GM23338 (cell line): ENCODE measurements at regions not wholly inside any gene's neighbourhood (a gene's known extent, or its start where the extent isn't known, plus 50 kb on each side); places are given as distances from the start of the nearest gene placed in this dataset.

Source experiments
- ATAC-seq: fragments of 200-7000 bp; cut with Tn5 transposase; 3 replicates; pipeline ENCODE4 v1.9.1; 2020
- DNase-seq: peaks from one replicate; pipeline ENCODE4 v3.0.0-alpha.2; 2015; ENCODE audit warnings: low spot score
- H2AFZ ChIP-seq: fragments of 200-600 bp; sonication (generic); 2 replicates; pipeline ENCODE4 v1.8.0; 2016; ENCODE audit warnings: antibody characterized with exemption, mild to moderate bottlenecking, moderate library complexity
- H3F3A ChIP-seq: fragments of 200-600 bp; sonication (generic); replicated peaks from 2 replicates; pipeline ENCODE4 v1.8.0; 2017; ENCODE audit warnings: antibody characterized with exemption, mixed run types, low read depth
- H3K27ac ChIP-seq: fragments of 200-600 bp; sonication (generic); 2 replicates; pipeline ENCODE4 v1.6.1; 2016; ENCODE audit warnings: low read depth
- H3K27me3 ChIP-seq: fragments of 200-600 bp; sonication (generic); 2 replicates; pipeline ENCODE4 v1.8.0; 2016; ENCODE audit warnings: mild to moderate bottlenecking, mixed run types, moderate library complexity; ENCODE audit not compliant: insufficient read depth
- H3K36me3 ChIP-seq: fragments of 200-600 bp; sonication (generic); 2 replicates; pipeline ENCODE4 v1.8.0; 2016; ENCODE audit warnings: mild to moderate bottlenecking; ENCODE audit not compliant: insufficient read depth
- H3K4me1 ChIP-seq: fragments of 200-600 bp; sonication (generic); 2 replicates; pipeline ENCODE4 v1.8.0; 2016; ENCODE audit warnings: mild to moderate bottlenecking, moderate library complexity; ENCODE audit not compliant: insufficient read depth
- H3K4me2 ChIP-seq: fragments of 200-600 bp; sonication (generic); 2 replicates; pipeline ENCODE4 v1.7.1; 2017; ENCODE audit warnings: mixed run types
- H3K4me3 ChIP-seq: fragments of 200-600 bp; sonication (generic); 2 replicates; pipeline ENCODE4 v1.6.1; 2016; ENCODE audit warnings: mixed run types
- H3K79me2 ChIP-seq: fragments of 200-600 bp; sonication (generic); replicated peaks from 2 replicates; pipeline ENCODE4 v1.8.0; 2017; ENCODE audit warnings: mild to moderate bottlenecking; ENCODE audit not compliant: insufficient read depth
- H3K9me2 ChIP-seq: fragments of 200-600 bp; sonication (generic); 2 replicates; pipeline ENCODE4 v1.8.0; 2017; ENCODE audit not compliant: insufficient read depth
- H4K20me1 ChIP-seq: fragments of 200-600 bp; sonication (generic); replicated peaks from 2 replicates; pipeline ENCODE4 v1.8.0; 2017; ENCODE audit warnings: mild to moderate bottlenecking; ENCODE audit not compliant: insufficient read depth
- H3K27ac Mint-ChIP-seq: 2 replicates; pipeline ENCODE4 v1.8.0; 2020; ENCODE audit warnings: inconsistent platforms, mild to moderate bottlenecking, moderate library complexity, mixed read lengths
- H3K27me3 Mint-ChIP-seq: 3 replicates; pipeline ENCODE4 v1.8.0; 2022; ENCODE audit warnings: low read depth, mild to moderate bottlenecking, moderate library complexity, mixed read lengths, inconsistent platforms; ENCODE audit not compliant: insufficient read depth, poor library complexity
- H3K36me3 Mint-ChIP-seq: 3 replicates; pipeline ENCODE4 v1.8.0; 2021; ENCODE audit warnings: low read depth, mild to moderate bottlenecking, inconsistent platforms, moderate library complexity, mixed read lengths
- H3K4me1 Mint-ChIP-seq: 3 replicates; pipeline ENCODE4 v1.8.0; 2020; ENCODE audit warnings: mild to moderate bottlenecking, inconsistent platforms, mixed read lengths
- H3K4me3 Mint-ChIP-seq: 3 replicates; pipeline ENCODE4 v1.8.0; 2021; ENCODE audit warnings: moderate library complexity, mild to moderate bottlenecking, inconsistent platforms, mixed read lengths
- H3K9me3 Mint-ChIP-seq: 3 replicates; pipeline ENCODE4 v1.8.0; 2020; ENCODE audit warnings: moderate library complexity, mild to moderate bottlenecking, inconsistent platforms, mixed read lengths
- CREB1 ChIP-seq: fragments of 250-450 bp; sonication (Bioruptor Pico); IDR thresholded peaks from 2 replicates; pipeline ENCODE4 v1.5.0; 2020; ENCODE audit warnings: low read depth, mild to moderate bottlenecking, moderate library complexity
- EZH2 ChIP-seq: fragments of 200-600 bp; sonication (generic); IDR thresholded peaks from one replicate; pipeline ENCODE4 v1.8.0; 2017; ENCODE audit warnings: antibody characterized with exemption, mild to moderate bottlenecking, low read depth; ENCODE audit not compliant: unreplicated experiment
- EZH2phosphoT487 ChIP-seq: fragments of 200-600 bp; sonication (generic); IDR thresholded peaks from one replicate; pipeline ENCODE4 v1.8.1; 2018; ENCODE audit warnings: antibody characterized with exemption; ENCODE audit not compliant: unreplicated experiment
- JUNB ChIP-seq: IDR thresholded peaks from one replicate; pipeline ENCODE4 v1.6.1; 2016; ENCODE audit warnings: antibody characterized with exemption; ENCODE audit not compliant: unreplicated experiment
- NANOG ChIP-seq: IDR thresholded peaks from 2 replicates; pipeline ENCODE4 v1.6.1; 2016; ENCODE audit warnings: antibody characterized with exemption, borderline replicate concordance
- POLR2AphosphoS5 ChIP-seq: IDR thresholded peaks from 2 replicates; pipeline ENCODE4 v1.6.1; 2016; ENCODE audit warnings: antibody characterized with exemption, low read depth
- STAT1 ChIP-seq: IDR thresholded peaks from one replicate; pipeline ENCODE4 v1.6.1; 2016; ENCODE audit warnings: antibody characterized with exemption; ENCODE audit not compliant: unreplicated experiment
- ZNF114 ChIP-seq: fragments of 250-450 bp; sonication (Bioruptor Pico); IDR thresholded peaks from 2 replicates; pipeline ENCODE4 v1.5.0; 2020; ENCODE audit warnings: mild to moderate bottlenecking, moderate library complexity
- ZNF331 ChIP-seq: fragments of 250-450 bp; sonication (Bioruptor Pico); IDR thresholded peaks from 2 replicates; pipeline ENCODE4 v1.5.0; 2020; ENCODE audit warnings: low read depth, mild to moderate bottlenecking, moderate library complexity
- TF ChIP-seq, protein P1 (sequence below): IDR thresholded peaks from 2 replicates; pipeline ENCODE4 v1.6.1; 2016; ENCODE audit warnings: antibody characterized with exemption
- TF ChIP-seq, protein P2 (sequence below): IDR thresholded peaks from one replicate; pipeline ENCODE4 v1.6.1; 2018; ENCODE audit warnings: antibody characterized with exemption; ENCODE audit not compliant: unreplicated experiment
- TF ChIP-seq, protein P3 (sequence below), 2 experiments: fragments of 200-600 bp in 1 of 2; sonication (generic) in 1 of 2; conservative IDR thresholded peaks; 2 replicates each; pipeline versions ENCODE4 v1.5.1 to v1.6.1; 2016 to 2017; ENCODE audit warnings: antibody characterized with exemption in 2 of 2, low read depth in 2 of 2, mild to moderate bottlenecking in 2 of 2, moderate library complexity in 1 of 2

DNA sequence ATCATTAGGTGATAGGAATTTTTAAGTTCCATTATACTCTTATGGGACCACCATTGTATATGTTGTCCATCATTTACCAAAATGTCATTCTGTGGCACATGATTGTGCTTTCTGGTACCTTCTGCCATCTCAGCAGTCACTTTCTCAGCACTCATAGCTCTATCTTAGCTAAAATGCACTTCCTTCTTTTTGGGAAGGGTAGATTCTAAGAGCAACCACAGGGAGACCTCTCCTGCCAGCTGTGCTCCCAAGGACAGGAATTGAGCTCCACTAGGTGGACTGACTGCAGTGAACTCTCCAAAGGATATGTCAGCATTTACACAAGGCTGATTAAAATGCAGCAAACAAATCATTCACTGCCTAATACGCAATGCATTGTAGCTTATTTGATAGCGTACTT lies 91.8 kb upstream of the OBI1 start (continued):
- TF ChIP-seq EZH2phosphoT487 (no peak), ZNF331 (CRISPR knock-in tag) (no peak), EZH2 (no peak), JUNB (no peak), ZNF114 (CRISPR knock-in tag) (no peak), STAT1 (no peak), NANOG (no peak), POLR2AphosphoS5 (no peak)
- TF ChIP-seq, protein P1, sequence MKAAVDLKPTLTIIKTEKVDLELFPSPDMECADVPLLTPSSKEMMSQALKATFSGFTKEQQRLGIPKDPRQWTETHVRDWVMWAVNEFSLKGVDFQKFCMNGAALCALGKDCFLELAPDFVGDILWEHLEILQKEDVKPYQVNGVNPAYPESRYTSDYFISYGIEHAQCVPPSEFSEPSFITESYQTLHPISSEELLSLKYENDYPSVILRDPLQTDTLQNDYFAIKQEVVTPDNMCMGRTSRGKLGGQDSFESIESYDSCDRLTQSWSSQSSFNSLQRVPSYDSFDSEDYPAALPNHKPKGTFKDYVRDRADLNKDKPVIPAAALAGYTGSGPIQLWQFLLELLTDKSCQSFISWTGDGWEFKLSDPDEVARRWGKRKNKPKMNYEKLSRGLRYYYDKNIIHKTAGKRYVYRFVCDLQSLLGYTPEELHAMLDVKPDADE = no peak
- TF ChIP-seq, protein P2, sequence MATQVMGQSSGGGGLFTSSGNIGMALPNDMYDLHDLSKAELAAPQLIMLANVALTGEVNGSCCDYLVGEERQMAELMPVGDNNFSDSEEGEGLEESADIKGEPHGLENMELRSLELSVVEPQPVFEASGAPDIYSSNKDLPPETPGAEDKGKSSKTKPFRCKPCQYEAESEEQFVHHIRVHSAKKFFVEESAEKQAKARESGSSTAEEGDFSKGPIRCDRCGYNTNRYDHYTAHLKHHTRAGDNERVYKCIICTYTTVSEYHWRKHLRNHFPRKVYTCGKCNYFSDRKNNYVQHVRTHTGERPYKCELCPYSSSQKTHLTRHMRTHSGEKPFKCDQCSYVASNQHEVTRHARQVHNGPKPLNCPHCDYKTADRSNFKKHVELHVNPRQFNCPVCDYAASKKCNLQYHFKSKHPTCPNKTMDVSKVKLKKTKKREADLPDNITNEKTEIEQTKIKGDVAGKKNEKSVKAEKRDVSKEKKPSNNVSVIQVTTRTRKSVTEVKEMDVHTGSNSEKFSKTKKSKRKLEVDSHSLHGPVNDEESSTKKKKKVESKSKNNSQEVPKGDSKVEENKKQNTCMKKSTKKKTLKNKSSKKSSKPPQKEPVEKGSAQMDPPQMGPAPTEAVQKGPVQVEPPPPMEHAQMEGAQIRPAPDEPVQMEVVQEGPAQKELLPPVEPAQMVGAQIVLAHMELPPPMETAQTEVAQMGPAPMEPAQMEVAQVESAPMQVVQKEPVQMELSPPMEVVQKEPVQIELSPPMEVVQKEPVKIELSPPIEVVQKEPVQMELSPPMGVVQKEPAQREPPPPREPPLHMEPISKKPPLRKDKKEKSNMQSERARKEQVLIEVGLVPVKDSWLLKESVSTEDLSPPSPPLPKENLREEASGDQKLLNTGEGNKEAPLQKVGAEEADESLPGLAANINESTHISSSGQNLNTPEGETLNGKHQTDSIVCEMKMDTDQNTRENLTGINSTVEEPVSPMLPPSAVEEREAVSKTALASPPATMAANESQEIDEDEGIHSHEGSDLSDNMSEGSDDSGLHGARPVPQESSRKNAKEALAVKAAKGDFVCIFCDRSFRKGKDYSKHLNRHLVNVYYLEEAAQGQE = no peak

DNA sequence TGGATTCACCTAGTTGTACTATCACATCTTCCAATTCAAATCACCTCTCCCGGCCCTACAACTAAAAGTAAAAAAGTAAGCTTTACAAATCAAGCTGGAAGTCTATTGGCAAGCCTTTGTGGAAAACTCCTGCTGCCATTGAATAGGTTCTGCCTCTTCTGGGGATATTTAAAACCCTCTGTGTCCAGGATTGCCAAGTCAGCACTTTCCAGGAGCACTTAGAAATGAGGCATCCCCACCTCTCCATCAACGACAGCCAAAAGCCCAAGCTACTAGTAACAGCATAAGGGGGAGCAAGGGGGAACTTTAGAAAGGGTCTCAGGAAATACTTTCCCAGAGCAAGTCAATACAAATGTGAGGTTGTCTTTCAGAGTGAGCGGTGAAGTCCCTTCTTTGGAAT lies 85.0 kb upstream of the OBI1 start:
- ATAC-seq (no peak), DNase-seq (no peak)
- no peak overlapping the region for H3K4me2 ChIP-seq
- H3K27ac ChIP-seq = no peak overlapping the region
- no peaks in the 10 kb centered on the region for H3K79me2 ChIP-seq
- H3F3A ChIP-seq = no peaks in the 10 kb centered on the region
- H3K27ac Mint-ChIP-seq = no peak overlapping the region
- H4K20me1 ChIP-seq = no peaks in the 10 kb centered on the region
- peak overlapping the region; percentile 80; the same call in 1 of the 2 replicates for H2AFZ ChIP-seq
- peaks cover 16% of the 10 kb centered on the region for H3K4me1 Mint-ChIP-seq
- no peaks in the 10 kb centered on the region for H3K9me2 ChIP-seq
- H3K4me1 ChIP-seq = 0 out of 2 replicates have a peak, but pooled peaks cover 4% of the 10 kb centered on the region
- H3K36me3 Mint-ChIP-seq = no peaks in the 10 kb centered on the region
- H3K27me3 ChIP-seq = no peaks in the 10 kb centered on the region
- no peak overlapping the region for H3K4me3 ChIP-seq
- H3K36me3 ChIP-seq = no peaks in the 10 kb centered on the region
- H3K9me3 Mint-ChIP-seq = no peaks in the 10 kb centered on the region
- H3K27me3 Mint-ChIP-seq = no peaks in the 10 kb centered on the region
- no peak overlapping the region for H3K4me3 Mint-ChIP-seq
- TF ChIP-seq STAT1 (no peak), EZH2 (no peak), EZH2phosphoT487 (no peak), ZNF331 (CRISPR knock-in tag) (no peak), CREB1 (CRISPR knock-in tag) (no peak), ZNF114 (CRISPR knock-in tag) (no peak)
- TF ChIP-seq, protein P1 = no peak
- TF ChIP-seq, protein P3, sequence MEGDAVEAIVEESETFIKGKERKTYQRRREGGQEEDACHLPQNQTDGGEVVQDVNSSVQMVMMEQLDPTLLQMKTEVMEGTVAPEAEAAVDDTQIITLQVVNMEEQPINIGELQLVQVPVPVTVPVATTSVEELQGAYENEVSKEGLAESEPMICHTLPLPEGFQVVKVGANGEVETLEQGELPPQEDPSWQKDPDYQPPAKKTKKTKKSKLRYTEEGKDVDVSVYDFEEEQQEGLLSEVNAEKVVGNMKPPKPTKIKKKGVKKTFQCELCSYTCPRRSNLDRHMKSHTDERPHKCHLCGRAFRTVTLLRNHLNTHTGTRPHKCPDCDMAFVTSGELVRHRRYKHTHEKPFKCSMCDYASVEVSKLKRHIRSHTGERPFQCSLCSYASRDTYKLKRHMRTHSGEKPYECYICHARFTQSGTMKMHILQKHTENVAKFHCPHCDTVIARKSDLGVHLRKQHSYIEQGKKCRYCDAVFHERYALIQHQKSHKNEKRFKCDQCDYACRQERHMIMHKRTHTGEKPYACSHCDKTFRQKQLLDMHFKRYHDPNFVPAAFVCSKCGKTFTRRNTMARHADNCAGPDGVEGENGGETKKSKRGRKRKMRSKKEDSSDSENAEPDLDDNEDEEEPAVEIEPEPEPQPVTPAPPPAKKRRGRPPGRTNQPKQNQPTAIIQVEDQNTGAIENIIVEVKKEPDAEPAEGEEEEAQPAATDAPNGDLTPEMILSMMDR (conservative IDR thresholded peaks at IDR 0.05; ENCODE audit: low read depth in 2 of 2) = no peak
